Naive thymus-derived CD8-positive, alpha-beta T cell (primary cell): ENCODE measurements at regions not wholly inside any gene's neighbourhood (a gene's known extent, or its start where the extent isn't known, plus 50 kb on each side); places are given as distances from the start of the nearest gene placed in this dataset.
"Not testable (repeated sequence)": the region's sequence is repeated elsewhere in the genome, so short reads cannot be mapped to it uniquely, and the experiment has no call there.

Experiments
- ATAC-seq, 2 donors: fragments of 150-1000 bp; cut with Tn5 transposase in 1 of 2; sonication (Bioruptor Pico), chemical (Tn5 transposase) in 1 of 2; 1 replicate in 1 of 2; 2 replicates in 1 of 2; pipeline ENCODE4 v1.10.0; 2021; ENCODE audit warnings: mild to moderate bottlenecking in 2 of 2, moderate library complexity in 2 of 2
- POLR2A ChIA-PET: fragments of 350-600 bp; sonication (Branson Sonifier 250); formaldehyde crosslinking; loops from one replicate; lab custom pipeline; 2021; ENCODE audit warnings: antibody characterized with exemption; lab: Charles Lee
- DNase-seq, 10 donors: peaks; one replicate each; pipeline versions ENCODE4 v3.0.0 to v3.0.0-alpha.2; 2020 to 2022
- H3K27ac Mint-ChIP-seq, 10 donors: one replicate each; pipeline ENCODE4 v1.8.0; 2020 to 2022; ENCODE audit warnings: mild to moderate bottlenecking in 10 of 10, mixed read lengths in 10 of 10, moderate library complexity in 4 of 10, inconsistent platforms in 1 of 10
- H3K27me3 Mint-ChIP-seq, 5 donors: one replicate each; pipeline ENCODE4 v1.8.0; 2021 to 2022; ENCODE audit warnings: mixed read lengths in 5 of 5
- H3K36me3 Mint-ChIP-seq, 3 donors: one replicate each; pipeline ENCODE4 v1.8.0; 2020 to 2022; ENCODE audit warnings: mixed read lengths in 3 of 3, mild to moderate bottlenecking in 2 of 3, inconsistent platforms in 1 of 3
- H3K4me1 Mint-ChIP-seq, 4 donors: one replicate each; pipeline ENCODE4 v1.8.0; 2021 to 2022; ENCODE audit warnings: mixed read lengths in 4 of 4
- H3K4me3 Mint-ChIP-seq, 10 donors: one replicate each; pipeline ENCODE4 v1.8.0; 2020 to 2022; ENCODE audit warnings: mild to moderate bottlenecking in 10 of 10, mixed read lengths in 10 of 10, moderate library complexity in 6 of 10, inconsistent platforms in 1 of 10
- H3K9me3 Mint-ChIP-seq, 9 donors: one replicate each; pipeline ENCODE4 v1.8.0; 2020 to 2022; ENCODE audit warnings: mixed read lengths in 9 of 9, mild to moderate bottlenecking in 3 of 9, inconsistent platforms in 1 of 9, moderate library complexity in 1 of 9

GRCh38 chr2:36134281-36134680, 221.3 kb upstream of the CRIM1 start:
- peaks cover 0 to 4% (median 0%) of the 10 kb centered on the region in 5 donors for H3K27me3 Mint-ChIP-seq
- POLR2A ChIA-PET, result no interaction called here

GRCh38 chr2:36128359-36128758, 227.2 kb upstream of the CRIM1 start:
- POLR2A ChIA-PET, result no interaction called here
- Mint-ChIP-seq H3K4me3 (no peak overlapping the region), H3K27me3 (peaks cover 0 to 9% (median 0%) of the 10 kb centered on the region in 5 donors), H3K27ac (no peak overlapping the region), H3K36me3 (no peaks in the 10 kb centered on the region), H3K9me3 (no peaks in the 10 kb centered on the region), H3K4me1 (no peaks in the 10 kb centered on the region)
- DNase-seq, result no peak
- no peak for ATAC-seq

More at GRCh38 chr2:36134281-36134680, 221.3 kb upstream of the CRIM1 start:
- H3K36me3 Mint-ChIP-seq, result no peaks in the 10 kb centered on the region
- no peak overlapping the region for H3K27ac Mint-ChIP-seq
- no peak overlapping the region for H3K4me3 Mint-ChIP-seq
- H3K4me1 Mint-ChIP-seq, result peaks cover 7 to 11% (median 10%) of the 10 kb centered on the region in 4 donors
- ATAC-seq, result no peak
- no peak for DNase-seq
- H3K9me3 Mint-ChIP-seq, result no peaks in the 10 kb centered on the region

DNA sequence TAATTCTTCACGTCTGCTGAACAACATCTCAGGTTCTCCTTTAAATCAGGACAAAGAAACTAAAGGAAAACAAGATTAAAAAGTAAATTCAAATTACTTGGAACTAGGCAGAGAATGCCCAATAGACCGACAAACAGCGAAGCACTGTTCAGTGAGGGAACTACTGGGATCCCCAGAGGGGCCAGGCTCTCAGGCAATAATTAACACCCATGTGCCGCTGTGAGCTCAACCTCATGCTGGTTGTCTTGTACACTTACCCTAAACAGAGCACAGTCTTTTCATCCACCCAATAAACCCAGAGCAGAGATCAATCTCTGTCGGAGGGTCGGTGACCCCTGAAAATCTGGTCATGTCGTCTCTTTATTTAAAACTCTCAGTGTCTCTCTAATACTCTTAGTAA, 229.9 kb upstream of the CRIM1 start:
- DNase-seq (no peak), ATAC-seq (no peak)
- peaks cover 0 to 11% (median 4%) of the 10 kb centered on the region in 9 donors for H3K9me3 Mint-ChIP-seq
- peaks cover 0 to 5% (median 4%) of the 10 kb centered on the region in 3 donors for H3K36me3 Mint-ChIP-seq
- H3K27me3 Mint-ChIP-seq, result peaks cover 1 to 14% (median 4%) of the 10 kb centered on the region in 5 donors
- H3K4me1 Mint-ChIP-seq, result no peaks in the 10 kb centered on the region
- POLR2A ChIA-PET, result no interaction called here
- H3K4me3 Mint-ChIP-seq, result no peak overlapping the region
- no peak overlapping the region for H3K27ac Mint-ChIP-seq

GRCh38 chr2:36123995-36124394, 231.6 kb upstream of the CRIM1 start:
- Mint-ChIP-seq H3K27ac (no peak overlapping the region), H3K27me3 (peaks cover 3 to 18% (median 11%) of the 10 kb centered on the region in 5 donors), H3K4me1 (no peaks in the 10 kb centered on the region), H3K4me3 (no peak overlapping the region), H3K36me3 (peaks cover 0 to 5% (median 4%) of the 10 kb centered on the region in 3 donors), H3K9me3 (peaks cover 0 to 28% (median 6%) of the 10 kb centered on the region in 9 donors)
- DNase-seq (no peak), ATAC-seq (no peak)
- POLR2A ChIA-PET, result no interaction called here

- peaks cover 0 to 28% (median 21%) of the 10 kb centered on the region in 9 donors for H3K9me3 Mint-ChIP-seq
- peaks cover 0 to 22% (median 2%) of the 10 kb centered on the region in 3 donors for H3K36me3 Mint-ChIP-seq
- peaks cover 0 to 1% (median 0%) of the 10 kb centered on the region in 5 donors for H3K27me3 Mint-ChIP-seq
- POLR2A ChIA-PET, result no interaction called here
- peak overlapping the region in 1 of 10 donors; percentile 10 for H3K4me3 Mint-ChIP-seq
- ATAC-seq (no peak), DNase-seq (no peak)
- no peaks in the 10 kb centered on the region for H3K4me1 Mint-ChIP-seq
- no peak overlapping the region for H3K27ac Mint-ChIP-seq
Measured at GRCh38 chr2:36097022-36097421, 258.6 kb upstream of the CRIM1 start.

DNA sequence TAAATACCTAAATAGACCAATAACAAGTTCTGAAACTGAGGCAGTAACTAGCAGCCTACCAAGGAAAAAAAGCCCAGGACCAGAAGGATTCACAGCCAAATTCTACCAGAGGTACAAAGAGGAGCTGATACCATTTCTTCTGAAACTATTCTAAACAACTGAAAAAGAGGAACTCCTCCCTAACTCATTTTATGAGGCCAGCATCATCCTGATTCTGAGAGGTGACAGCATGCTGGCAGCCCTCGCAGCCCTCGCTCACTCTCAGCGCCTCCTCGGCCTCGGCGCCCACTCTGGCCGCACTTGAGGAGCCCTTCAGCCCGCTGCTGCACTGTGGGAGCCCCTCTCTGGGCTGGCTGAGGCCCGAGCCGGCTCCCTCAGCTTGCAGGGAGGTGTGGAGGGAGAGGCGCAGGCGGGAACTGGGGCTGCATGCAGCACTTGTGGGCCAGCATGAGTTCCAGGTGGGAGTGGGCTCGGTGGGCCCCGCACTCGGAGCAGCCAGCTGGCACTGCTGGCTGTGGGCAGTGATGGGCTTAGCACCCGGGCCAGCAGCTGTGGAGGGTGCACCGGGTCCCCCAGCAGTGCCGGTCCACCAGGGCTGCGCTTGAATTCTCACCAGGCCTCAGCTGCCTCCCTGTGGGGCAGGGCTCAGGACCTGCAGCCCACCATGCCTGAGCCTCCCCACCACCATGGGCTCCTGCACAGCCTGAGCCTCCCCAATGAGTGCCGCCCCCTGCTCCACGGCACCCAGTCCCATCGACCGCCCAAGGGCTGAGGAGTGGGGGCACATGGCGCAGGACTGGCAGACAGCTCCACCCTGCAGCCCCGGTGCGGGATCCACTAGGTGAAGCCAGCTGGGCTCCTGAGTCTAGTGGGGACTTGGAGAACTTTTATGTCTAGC, 263.5 kb upstream of the CRIM1 start:
- Mint-ChIP-seq H3K36me3 (peaks cover 0 to 23% (median 2%) of the 10 kb centered on the region in 3 donors), H3K27me3 (peaks cover 0 to 14% (median 8%) of the 10 kb centered on the region in 5 donors), H3K9me3 (peaks cover 0 to 22% (median 8%) of the 10 kb centered on the region in 9 donors)
- DNase-seq, H3K4me1 Mint-ChIP-seq, H3K4me3 Mint-ChIP-seq, ATAC-seq, POLR2A ChIA-PET, H3K27ac Mint-ChIP-seq: not testable (repeated sequence)

GRCh38 chr2:36088716-36089328, 266.8 kb upstream of the CRIM1 start:
- peaks cover 0 to 3% (median 1%) of the 10 kb centered on the region in 4 donors for H3K4me1 Mint-ChIP-seq
- peaks cover 0 to 10% (median under 1%) of the 10 kb centered on the region in 9 donors for H3K9me3 Mint-ChIP-seq
- no peak for ATAC-seq
- POLR2A ChIA-PET, result no interaction called here
- no peak overlapping the region for H3K4me3 Mint-ChIP-seq
- no peak for DNase-seq
- no peak overlapping the region for H3K27ac Mint-ChIP-seq
- H3K27me3 Mint-ChIP-seq, result peaks cover 0 to 16% (median 8%) of the 10 kb centered on the region in 5 donors
- H3K36me3 Mint-ChIP-seq, result peaks cover 0 to 6% (median 2%) of the 10 kb centered on the region in 3 donors

GRCh38 chr2:36087344-36087743, 268.2 kb upstream of the CRIM1 start:
- DNase-seq (no peak), ATAC-seq (no peak)
- Mint-ChIP-seq H3K27ac (no peak overlapping the region), H3K9me3 (peaks cover 0 to 4% (median 0%) of the 10 kb centered on the region in 9 donors), H3K4me1 (peaks cover 0 to 3% (median 1%) of the 10 kb centered on the region in 4 donors), H3K27me3 (peaks cover 0 to 19% (median 8%) of the 10 kb centered on the region in 5 donors), H3K4me3 (no peak overlapping the region), H3K36me3 (peaks cover 0 to 6% (median 0%) of the 10 kb centered on the region in 3 donors)
- POLR2A ChIA-PET, result no interaction called here

DNA sequence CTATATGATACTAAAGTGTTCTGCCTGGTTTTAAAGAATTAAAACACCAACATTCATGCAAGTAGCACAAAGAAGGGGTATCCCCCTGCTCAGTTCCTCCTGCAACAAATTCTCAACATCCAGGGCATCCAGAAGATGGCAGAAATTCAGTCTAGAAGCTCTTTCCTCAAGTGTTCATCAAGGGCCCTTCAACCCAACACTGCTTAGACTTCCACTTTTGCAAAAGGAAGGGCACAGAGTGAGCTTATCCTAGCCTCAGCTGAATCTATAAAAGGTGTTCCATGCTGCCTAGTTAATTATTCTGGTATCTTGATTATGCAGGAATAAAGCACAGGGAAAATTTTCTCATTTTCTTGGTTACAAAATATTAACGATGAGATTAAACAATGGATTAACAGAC, 275.8 kb upstream of the CRIM1 start:
- peaks cover 0 to 7% (median 0%) of the 10 kb centered on the region in 5 donors for H3K27me3 Mint-ChIP-seq

GRCh38 chr2:36074008-36074407, 281.6 kb upstream of the CRIM1 start:
- Mint-ChIP-seq H3K9me3 (peaks cover 0 to 9% (median 0%) of the 10 kb centered on the region in 9 donors), H3K36me3 (no peaks in the 10 kb centered on the region), H3K27ac (no peak overlapping the region), H3K4me3 (no peak overlapping the region), H3K4me1 (no peaks in the 10 kb centered on the region), H3K27me3 (peaks cover 0 to 9% (median 2%) of the 10 kb centered on the region in 5 donors)
- no peak for ATAC-seq
- POLR2A ChIA-PET, result no interaction called here
- no peak for DNase-seq

More for the DNA sequence above, 275.8 kb upstream of the CRIM1 start:
- H3K9me3 Mint-ChIP-seq, result no peaks in the 10 kb centered on the region
- H3K27ac Mint-ChIP-seq, result no peak overlapping the region
- POLR2A ChIA-PET, result no interaction called here
- no peak for DNase-seq
- ATAC-seq, result no peak
- peaks cover 0 to 3% (median 0%) of the 10 kb centered on the region in 4 donors for H3K4me1 Mint-ChIP-seq
- no peak overlapping the region for H3K4me3 Mint-ChIP-seq
- no peaks in the 10 kb centered on the region for H3K36me3 Mint-ChIP-seq

- ATAC-seq (no peak), DNase-seq (no peak)
- Mint-ChIP-seq H3K4me1 (no peaks in the 10 kb centered on the region), H3K27me3 (peaks cover 0 to 7% (median 2%) of the 10 kb centered on the region in 5 donors), H3K27ac (no peak overlapping the region), H3K36me3 (no peaks in the 10 kb centered on the region), H3K9me3 (peaks cover 0 to 16% (median 2%) of the 10 kb centered on the region in 9 donors), H3K4me3 (no peak overlapping the region)
- POLR2A ChIA-PET, result no interaction called here
Measured at GRCh38 chr2:36071698-36072097, 283.9 kb upstream of the CRIM1 start.

DNA sequence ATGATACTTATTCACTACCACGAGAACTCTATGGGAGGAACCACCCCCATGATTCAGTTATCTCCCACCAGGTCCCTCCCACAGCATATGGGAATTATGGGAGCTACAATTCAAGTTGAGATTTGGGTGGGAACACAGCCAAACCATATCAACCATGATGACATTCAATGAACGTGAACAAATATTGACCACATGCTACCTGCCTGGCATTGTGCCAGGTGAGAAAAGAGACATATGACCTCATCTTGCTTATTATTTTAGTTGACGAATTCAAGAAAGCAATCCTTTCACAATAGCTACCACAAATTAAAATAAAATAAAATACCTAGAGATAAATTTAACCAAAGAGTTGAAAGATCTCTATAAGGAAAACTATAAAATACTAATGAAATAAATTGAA, 286.5 kb upstream of the CRIM1 start:
- Mint-ChIP-seq H3K27me3 (peaks cover 0 to 7% (median 2%) of the 10 kb centered on the region in 5 donors), H3K4me1 (no peaks in the 10 kb centered on the region), H3K9me3 (peaks cover 0 to 16% (median 6%) of the 10 kb centered on the region in 9 donors), H3K27ac (no peak overlapping the region), H3K36me3 (no peaks in the 10 kb centered on the region), H3K4me3 (no peak overlapping the region)
- ATAC-seq (no peak), DNase-seq (no peak)
- POLR2A ChIA-PET, result no interaction called here

DNA sequence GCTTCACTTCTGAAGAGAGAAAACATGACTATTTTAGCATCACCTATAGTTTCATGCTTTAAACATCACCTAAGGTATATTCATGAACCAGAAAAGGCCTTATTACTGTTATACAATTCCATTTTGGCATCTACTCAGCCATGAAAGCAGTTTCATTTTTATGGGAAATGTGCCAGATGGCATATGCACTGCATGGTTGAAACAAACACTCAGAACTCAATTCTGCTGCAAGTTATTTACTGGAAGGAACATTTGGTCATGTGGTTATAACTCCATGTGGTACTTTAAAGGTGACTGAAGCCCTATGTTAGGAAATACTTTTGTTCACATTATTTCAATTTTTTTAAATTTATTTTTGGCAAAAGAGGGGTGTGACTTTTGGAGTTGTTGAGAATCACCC, 287.5 kb upstream of the CRIM1 start:
- POLR2A ChIA-PET, result no interaction called here
- no peak for ATAC-seq
- Mint-ChIP-seq H3K4me3 (no peak overlapping the region), H3K4me1 (no peaks in the 10 kb centered on the region), H3K9me3 (peaks cover 0 to 20% (median 9%) of the 10 kb centered on the region in 9 donors), H3K36me3 (no peaks in the 10 kb centered on the region), H3K27ac (no peak overlapping the region), H3K27me3 (peaks cover 0 to 9% (median 3%) of the 10 kb centered on the region in 5 donors)
- no peak for DNase-seq
